ENCODE measurements at regions not wholly inside any gene's neighbourhood (a gene's known extent, or its start where the extent isn't known, plus 50 kb on each side); places are given as distances from the start of the nearest gene placed in this dataset.

DNA sequence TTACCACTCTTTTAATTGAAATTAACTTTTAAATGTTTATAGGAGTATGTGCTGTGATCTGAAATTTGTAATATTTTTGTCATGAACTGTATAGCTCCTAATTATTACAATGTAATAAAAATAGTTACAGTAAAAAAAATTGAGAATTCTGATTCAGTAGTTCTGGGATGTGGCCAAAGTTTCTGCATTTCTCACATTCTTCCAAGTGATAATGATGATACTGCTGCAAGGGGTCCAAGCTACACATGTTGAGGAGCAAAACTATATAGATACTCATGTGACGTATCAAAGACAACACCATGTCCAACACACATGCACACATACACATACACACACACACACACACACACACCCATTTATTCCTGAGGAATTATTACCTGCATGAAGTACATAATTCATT, 71.0 kb upstream of the FAM83B start:
- Histone ChIP-seq H3K4me1 (ENCODE audit: low read depth) (no peaks in the 10 kb centered on the region), H3K9me3 (no peaks in the 10 kb centered on the region), H3K4me3 (no peak overlapping the region), H3K36me3 (ENCODE audit: low read depth) (no peaks in the 10 kb centered on the region)
- no peak for ATAC-seq
- DNase-seq, result no peak
- intact Hi-C loops (cut with DNase I, micrococcal nuclease), result no loop called here
- TF ChIP-seq, protein P1, sequence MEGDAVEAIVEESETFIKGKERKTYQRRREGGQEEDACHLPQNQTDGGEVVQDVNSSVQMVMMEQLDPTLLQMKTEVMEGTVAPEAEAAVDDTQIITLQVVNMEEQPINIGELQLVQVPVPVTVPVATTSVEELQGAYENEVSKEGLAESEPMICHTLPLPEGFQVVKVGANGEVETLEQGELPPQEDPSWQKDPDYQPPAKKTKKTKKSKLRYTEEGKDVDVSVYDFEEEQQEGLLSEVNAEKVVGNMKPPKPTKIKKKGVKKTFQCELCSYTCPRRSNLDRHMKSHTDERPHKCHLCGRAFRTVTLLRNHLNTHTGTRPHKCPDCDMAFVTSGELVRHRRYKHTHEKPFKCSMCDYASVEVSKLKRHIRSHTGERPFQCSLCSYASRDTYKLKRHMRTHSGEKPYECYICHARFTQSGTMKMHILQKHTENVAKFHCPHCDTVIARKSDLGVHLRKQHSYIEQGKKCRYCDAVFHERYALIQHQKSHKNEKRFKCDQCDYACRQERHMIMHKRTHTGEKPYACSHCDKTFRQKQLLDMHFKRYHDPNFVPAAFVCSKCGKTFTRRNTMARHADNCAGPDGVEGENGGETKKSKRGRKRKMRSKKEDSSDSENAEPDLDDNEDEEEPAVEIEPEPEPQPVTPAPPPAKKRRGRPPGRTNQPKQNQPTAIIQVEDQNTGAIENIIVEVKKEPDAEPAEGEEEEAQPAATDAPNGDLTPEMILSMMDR (IDR thresholded peaks at IDR 0.05), result no peak

DNA sequence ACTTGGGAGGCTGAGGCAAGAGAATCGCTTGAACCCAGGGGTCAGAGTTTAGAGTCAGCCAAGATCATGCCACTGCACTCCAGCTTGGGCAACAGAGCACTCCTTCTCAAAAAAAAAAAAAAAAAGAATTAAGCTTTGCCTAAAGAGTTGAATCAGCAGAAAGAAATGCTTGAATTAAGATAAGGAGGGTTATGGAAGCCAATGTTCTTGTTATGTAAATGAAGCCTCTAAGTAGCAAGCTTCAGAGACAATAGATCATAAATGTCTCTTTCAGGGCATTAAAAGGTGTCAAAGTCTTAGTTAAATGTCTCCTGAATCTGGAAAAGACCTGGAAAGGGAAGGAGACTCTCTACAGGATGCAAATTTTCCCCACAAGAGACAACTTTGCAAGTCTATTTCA, 69.7 kb upstream of the FAM83B start:
- DNase-seq, result no peak
- Histone ChIP-seq H3K4me1 (ENCODE audit: low read depth) (no peaks in the 10 kb centered on the region), H3K36me3 (ENCODE audit: low read depth) (no peaks in the 10 kb centered on the region), H3K4me3 (no peak overlapping the region), H3K9me3 (no peaks in the 10 kb centered on the region)
- TF ChIP-seq, protein P1 (IDR thresholded peaks at IDR 0.05), result no peak
- no peak for ATAC-seq
- intact Hi-C loops (cut with DNase I, micrococcal nuclease), result no loop called here

DNA sequence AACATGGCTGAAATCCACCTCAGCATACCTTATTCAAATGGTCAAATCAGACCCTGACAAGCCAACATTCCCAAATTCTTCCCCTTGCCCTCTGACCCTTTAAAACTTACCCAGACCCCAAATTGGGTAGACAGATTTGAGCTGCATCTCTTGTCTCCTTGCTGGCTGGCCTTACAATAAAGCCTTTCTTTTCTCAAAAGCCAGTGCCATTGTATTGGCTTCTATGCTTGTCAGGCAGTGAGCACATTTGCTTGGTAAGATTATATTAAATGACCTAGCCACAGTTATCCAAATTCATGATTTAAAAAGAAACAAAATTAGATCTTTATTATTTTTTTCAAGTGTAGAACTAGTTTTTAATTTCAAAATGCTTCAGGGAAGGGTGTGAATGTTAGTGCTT, 67.8 kb upstream of the FAM83B start:
- no peak for ATAC-seq
- Histone ChIP-seq H3K36me3 (ENCODE audit: low read depth) (no peaks in the 10 kb centered on the region), H3K9me3 (no peaks in the 10 kb centered on the region), H3K4me3 (no peak overlapping the region), H3K4me1 (ENCODE audit: low read depth) (no peaks in the 10 kb centered on the region)
- DNase-seq, result no peak
- intact Hi-C loops (cut with DNase I, micrococcal nuclease), result no loop called here
- TF ChIP-seq, protein P1 (IDR thresholded peaks at IDR 0.05), result no peak

DNA sequence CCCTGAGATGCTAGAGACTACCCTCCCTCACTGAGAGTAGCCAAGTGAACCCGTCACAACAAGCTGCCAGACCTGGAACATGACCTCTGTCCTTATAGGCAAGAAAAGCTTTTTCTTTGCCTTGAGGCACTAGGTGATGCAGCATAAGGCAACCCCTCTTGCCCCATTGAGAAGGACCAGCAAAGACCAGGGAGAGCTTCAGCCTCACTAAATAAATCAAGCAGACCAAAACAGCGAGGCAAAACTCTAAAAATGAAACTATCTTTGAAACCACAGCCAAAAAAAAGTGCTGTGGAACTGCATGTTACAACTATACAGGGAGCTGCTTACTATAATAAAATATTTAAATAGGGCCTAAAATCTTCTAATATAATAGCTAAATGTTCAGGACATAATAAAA, 62.6 kb upstream of the FAM83B start:
- no peak for ATAC-seq
- Histone ChIP-seq H3K4me3 (no peak overlapping the region), H3K9me3 (no peaks in the 10 kb centered on the region), H3K4me1 (ENCODE audit: low read depth) (no peaks in the 10 kb centered on the region), H3K36me3 (ENCODE audit: low read depth) (no peaks in the 10 kb centered on the region)
- no peak for DNase-seq
- intact Hi-C loops (cut with DNase I, micrococcal nuclease), result no loop called here
- TF ChIP-seq, protein P1 (IDR thresholded peaks at IDR 0.05), result no peak

DNA sequence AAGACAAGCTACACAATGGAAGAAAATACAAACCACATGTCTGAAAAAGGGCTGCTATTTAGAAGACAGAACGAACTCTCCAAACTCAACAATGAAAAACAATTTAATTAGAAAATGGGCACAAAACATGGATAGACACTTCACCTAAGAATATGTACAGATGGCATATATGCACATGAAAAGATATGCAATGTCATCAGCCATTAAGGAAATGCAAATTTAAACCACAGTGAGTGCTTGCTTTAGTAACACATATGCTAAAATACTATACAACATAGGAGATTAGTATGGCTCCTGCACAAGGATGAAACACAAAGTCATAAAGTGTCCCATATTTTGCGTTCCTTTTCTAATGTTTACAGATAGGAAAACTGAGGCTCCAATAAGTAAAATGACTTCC, 60.4 kb upstream of the FAM83B start:
- DNase-seq (no peak), ATAC-seq (no peak)
- H3K36me3 ChIP-seq (ENCODE audit: low read depth), result no peaks in the 10 kb centered on the region
- H3K4me1 ChIP-seq (ENCODE audit: low read depth), result no peaks in the 10 kb centered on the region
- no peaks in the 10 kb centered on the region for H3K9me3 ChIP-seq
- intact Hi-C loops (cut with DNase I, micrococcal nuclease), result no loop called here
- no peak overlapping the region for H3K4me3 ChIP-seq
- TF ChIP-seq, protein P1 (IDR thresholded peaks at IDR 0.05), result no peak

DNA sequence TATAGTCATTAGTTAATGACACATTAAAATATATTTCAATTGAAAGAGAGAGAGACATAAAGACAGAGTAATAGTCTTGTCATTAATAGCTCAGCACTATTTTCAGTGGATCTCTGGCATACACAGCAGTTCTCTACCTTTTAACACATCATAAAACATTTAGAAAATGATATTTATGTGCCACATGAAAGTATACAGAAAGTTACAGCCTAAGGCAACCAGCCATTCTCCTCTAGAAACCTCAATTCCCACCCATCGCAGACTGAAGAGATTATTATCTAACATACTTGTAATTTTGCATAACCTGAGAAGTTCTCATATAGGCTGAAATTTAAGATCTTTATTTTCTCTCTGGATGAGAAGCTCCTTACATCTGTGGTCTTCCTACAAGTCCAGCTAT, 58.7 kb upstream of the FAM83B start:
- no peaks in the 10 kb centered on the region for H3K9me3 ChIP-seq
- H3K36me3 ChIP-seq (ENCODE audit: low read depth), result no peaks in the 10 kb centered on the region
- intact Hi-C loops (cut with DNase I, micrococcal nuclease), result no loop called here
- TF ChIP-seq, protein P1 (IDR thresholded peaks at IDR 0.05), result no peak
- ATAC-seq (no peak), DNase-seq (no peak)
- no peak overlapping the region for H3K4me3 ChIP-seq
- H3K4me1 ChIP-seq (ENCODE audit: low read depth), result no peaks in the 10 kb centered on the region

Data from mucosa of descending colon (tissue), 3 donors.